SH-SY5Y (cell line): ENCODE measurements at regions not wholly inside any gene's neighbourhood (a gene's known extent, or its start where the extent isn't known, plus 50 kb on each side); places are given as distances from the start of the nearest gene placed in this dataset.

Source experiments
- GATA2 ChIP-seq: IDR thresholded peaks from 2 replicates; pipeline ENCODE4 v1.6.1; 2011; ENCODE audit warnings: mild to moderate bottlenecking, low read depth, low read length
- GATA3 ChIP-seq: IDR thresholded peaks from 2 replicates; pipeline ENCODE4 v1.6.1; 2011; ENCODE audit warnings: low read depth, mild to moderate bottlenecking, low read length, moderate library complexity

DNA sequence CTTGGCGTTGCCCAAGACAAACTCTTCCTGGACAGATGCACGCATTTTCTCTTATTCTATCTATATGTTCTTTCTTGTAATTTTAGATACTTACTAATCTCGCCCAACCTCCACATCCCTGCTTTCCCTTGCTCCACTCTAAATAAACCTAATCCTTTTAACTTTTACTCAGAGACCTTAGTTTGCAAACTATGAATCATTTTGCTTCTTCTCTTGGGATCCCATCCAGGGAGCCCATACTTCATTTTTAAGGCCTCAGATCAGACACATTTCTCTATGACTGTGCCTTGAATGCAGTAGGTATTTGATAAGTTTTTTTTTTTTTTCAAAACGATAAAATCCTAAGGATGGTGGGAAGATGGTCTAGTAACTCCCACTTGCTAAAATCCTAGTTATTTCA is 353.8 kb upstream of the HAND2 start:
- TF ChIP-seq GATA3 (no peak), GATA2 (no peak)
